CD14-positive monocyte (primary cell): ENCODE measurements at regions not wholly inside any gene's neighbourhood (a gene's known extent, or its start where the extent isn't known, plus 50 kb on each side); places are given as distances from the start of the nearest gene placed in this dataset.

Experiments used
- DNase-seq, 3 donors: peaks; one replicate each; pipeline ENCODE4 v3.0.0-alpha.2; 2011 to 2022
- H2AFZ ChIP-seq: 2 replicates; pipeline ENCODE4 v1.6.0; 2012; ENCODE audit warnings: mild to moderate bottlenecking, low read depth, low read length, inconsistent platforms; ENCODE audit not compliant: insufficient read depth, poor library complexity, severe bottlenecking
- H3K27ac ChIP-seq, 2 donors: 1 replicate in 1 of 2; 2 replicates in 1 of 2; pipeline ENCODE4 v1.5.1; 2012 to 2013; ENCODE audit warnings: low read length in 2 of 2, control low read depth in 1 of 2, inconsistent platforms in 1 of 2, low read depth in 1 of 2, mild to moderate bottlenecking in 1 of 2
- H3K27me3 ChIP-seq, 2 donors: one replicate each; pipeline versions ENCODE4 v1.6.0 to v1.6.1; 2011 to 2013; ENCODE audit warnings: low read length in 2 of 2; ENCODE audit not compliant: control insufficient read depth in 2 of 2, insufficient read depth in 2 of 2
- H3K36me3 ChIP-seq, 2 donors: replicated peaks in 1 of 2; 1 replicate in 1 of 2; 2 replicates in 1 of 2; pipeline versions ENCODE4 v1.5.1 to v1.6.1; 2012 to 2013; ENCODE audit warnings: low read length in 2 of 2, control low read depth in 1 of 2, inconsistent platforms in 1 of 2, mild to moderate bottlenecking in 1 of 2; ENCODE audit not compliant: insufficient read depth in 2 of 2, control insufficient read depth in 1 of 2
- H3K4me1 ChIP-seq, 2 donors: 1 replicate in 1 of 2; 2 replicates in 1 of 2; pipeline versions ENCODE4 v1.5.1 to v1.6.1; 2012 to 2013; ENCODE audit warnings: low read length in 2 of 2, control low read depth in 1 of 2, inconsistent platforms in 1 of 2, mild to moderate bottlenecking in 1 of 2, moderate library complexity in 1 of 2; ENCODE audit not compliant: insufficient read depth in 2 of 2, control insufficient read depth in 1 of 2
- H3K4me2 ChIP-seq: replicated peaks from 2 replicates; pipeline ENCODE3; 2012; ENCODE audit warnings: low read length, moderate library complexity, mild to moderate bottlenecking; ENCODE audit not compliant: poor library complexity, severe bottlenecking; ENCODE audit errors: extremely low read depth
- H3K4me3 ChIP-seq, 3 experiments: fragments of 200-600 bp in 1 of 3; sonication (generic) in 1 of 3; replicated peaks in 1 of 3; 1 replicate in 2 of 3; 2 replicates in 1 of 3; pipeline ENCODE4 v1.5.1; 2011 to 2013; ENCODE audit warnings: low read length in 3 of 3, mild to moderate bottlenecking in 3 of 3, control low read depth in 2 of 3, low read depth in 2 of 3, inconsistent platforms in 1 of 3, moderate library complexity in 1 of 3
- H3K79me2 ChIP-seq: 2 replicates; pipeline ENCODE4 v1.6.0; 2012; ENCODE audit warnings: mild to moderate bottlenecking, control low read depth, inconsistent platforms, low read length, moderate library complexity; ENCODE audit not compliant: insufficient read depth
- H3K9ac ChIP-seq: 2 replicates; pipeline ENCODE4 v1.6.0; 2017; ENCODE audit warnings: low read length, mild to moderate bottlenecking; ENCODE audit not compliant: insufficient read depth, poor library complexity, severe bottlenecking
- H3K9me3 ChIP-seq, 2 donors: replicated peaks in 1 of 2; 1 replicate in 1 of 2; 2 replicates in 1 of 2; pipeline versions ENCODE4 v1.5.1 to v1.6.1; 2012 to 2013; ENCODE audit warnings: low read length in 2 of 2, control low read depth in 1 of 2; ENCODE audit not compliant: control insufficient read depth in 1 of 2, insufficient read depth in 1 of 2
- H4K20me1 ChIP-seq: 2 replicates; pipeline ENCODE4 v1.6.0; 2012; ENCODE audit warnings: mild to moderate bottlenecking, low read length, control low read depth, moderate library complexity; ENCODE audit not compliant: insufficient read depth
- H3K27ac Mint-ChIP-seq, 7 donors: one replicate each; pipeline ENCODE4 v1.8.0; 2020; ENCODE audit warnings: mild to moderate bottlenecking in 7 of 7, mixed read lengths in 7 of 7, moderate library complexity in 6 of 7, inconsistent platforms in 2 of 7
- H3K27me3 Mint-ChIP-seq, 3 donors: one replicate each; pipeline ENCODE4 v1.8.0; 2021 to 2022; ENCODE audit warnings: low read depth in 3 of 3, mild to moderate bottlenecking in 3 of 3, mixed read lengths in 3 of 3, moderate library complexity in 3 of 3, inconsistent platforms in 1 of 3
- H3K36me3 Mint-ChIP-seq, 2 donors: one replicate each; pipeline ENCODE4 v1.8.0; 2020; ENCODE audit warnings: mixed read lengths in 2 of 2, inconsistent platforms in 1 of 2, mild to moderate bottlenecking in 1 of 2
- H3K4me1 Mint-ChIP-seq: one replicate; pipeline ENCODE4 v1.8.0; 2020; ENCODE audit warnings: mild to moderate bottlenecking, mixed read lengths
- H3K4me3 Mint-ChIP-seq, 2 donors: one replicate each; pipeline ENCODE4 v1.8.0; 2020; ENCODE audit warnings: mild to moderate bottlenecking in 2 of 2, mixed read lengths in 2 of 2, moderate library complexity in 1 of 2
- H3K9me3 Mint-ChIP-seq, 7 donors: one replicate each; pipeline ENCODE4 v1.8.0; 2020 to 2022; ENCODE audit warnings: mixed read lengths in 7 of 7, mild to moderate bottlenecking in 6 of 7, moderate library complexity in 6 of 7, inconsistent platforms in 2 of 7
- CTCF ChIP-seq: fragments of 200-600 bp; IDR thresholded peaks from one replicate; pipeline ENCODE4 v1.8.0; 2022; ENCODE audit warnings: antibody characterized with exemption, mild to moderate bottlenecking
- WGBS: methylation state at CpG from one replicate; pipeline ENCODE4 v1.1.5; 2013; ENCODE audit warnings: missing lambda C conversion rate; ENCODE audit not compliant: insufficient coverage; 5-methylcytosine and 5-hydroxymethylcytosine counted together
- intact Hi-C, 2 donors: fragments of 100-400 bp; cut with micrococcal nuclease; formaldehyde crosslinking; loops; one replicate each; pipeline versions ENCODE4 v1.15.0 to v1.15.1; 2023

DNA sequence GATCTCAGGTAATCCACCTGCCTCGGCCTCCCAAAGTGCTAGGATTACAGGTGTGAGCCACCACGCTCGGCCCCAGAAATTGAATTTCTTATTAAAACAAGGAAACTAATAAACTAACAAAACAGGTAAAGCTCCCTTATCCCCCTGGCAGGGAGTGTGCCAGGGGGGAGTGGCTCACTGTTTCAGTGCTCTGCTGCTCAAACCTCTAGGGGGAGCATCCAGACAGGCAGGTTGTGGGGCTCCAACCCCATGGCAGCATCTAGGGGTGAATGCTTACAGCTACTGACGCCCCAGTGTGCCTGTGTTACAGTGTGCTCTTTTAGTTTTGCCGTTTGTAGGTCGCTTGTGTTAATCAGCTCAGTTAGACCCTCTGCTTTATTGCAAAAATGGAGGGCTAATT, 605.0 kb downstream of the GABRG1 start:
- Histone ChIP-seq H3K4me1 (no peaks in the 10 kb centered on the region), H4K20me1 (no peaks in the 10 kb centered on the region), H3K79me2 (no peaks in the 10 kb centered on the region), H3K9ac (no peak overlapping the region), H3K36me3 (no peaks in the 10 kb centered on the region), H3K4me2 (no peak overlapping the region), H3K9me3 (peaks cover 0 to 8% of the 10 kb centered on the region in 2 donors), H3K27ac (no peak overlapping the region), H2AFZ (no peak overlapping the region), H3K4me3 (no peak overlapping the region), H3K27me3 (no peaks in the 10 kb centered on the region)
- DNase-seq = no peak
- Mint-ChIP-seq H3K27me3 (no peaks in the 10 kb centered on the region), H3K27ac (no peak overlapping the region), H3K9me3 (peaks cover 2 to 9% (median 5%) of the 10 kb centered on the region in 7 donors), H3K4me1 (no peaks in the 10 kb centered on the region), H3K36me3 (no peaks in the 10 kb centered on the region), H3K4me3 (no peak overlapping the region)
- intact Hi-C loops = no loop called here
- TF ChIP-seq CTCF = no peak
- WGBS = 81% methylated on average over 3 of the region's 6 CpGs

DNA sequence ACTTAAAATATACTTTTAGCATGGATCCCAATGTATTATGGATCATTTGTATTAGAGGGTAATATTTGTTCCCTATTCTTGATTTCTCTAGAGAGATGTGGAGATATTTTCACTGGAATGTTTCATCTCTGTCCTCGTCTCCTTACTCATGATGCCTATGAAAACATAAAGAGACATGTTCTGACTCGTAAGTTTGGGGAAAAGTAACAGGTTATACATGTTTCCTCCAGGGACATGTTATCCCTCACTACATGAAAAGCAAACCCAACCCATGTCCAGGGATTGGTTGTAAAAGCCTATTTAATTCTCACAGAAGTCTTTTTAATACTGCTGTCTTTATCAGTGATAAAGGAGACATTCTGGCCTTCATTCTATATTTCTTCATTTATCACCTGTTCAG, 621.4 kb downstream of the GABRG1 start:
- Mint-ChIP-seq H3K4me1 (no peaks in the 10 kb centered on the region), H3K27ac (no peak overlapping the region), H3K9me3 (peaks cover 0 to 2% (median 0%) of the 10 kb centered on the region in 7 donors), H3K4me3 (no peak overlapping the region), H3K27me3 (no peaks in the 10 kb centered on the region), H3K36me3 (no peaks in the 10 kb centered on the region)
- Histone ChIP-seq H3K9ac (no peak overlapping the region), H3K79me2 (no peaks in the 10 kb centered on the region), H3K4me2 (no peak overlapping the region), H3K9me3 (no peaks in the 10 kb centered on the region), H3K36me3 (no peaks in the 10 kb centered on the region), H4K20me1 (no peaks in the 10 kb centered on the region), H3K4me1 (no peaks in the 10 kb centered on the region), H3K27ac (no peak overlapping the region), H2AFZ (no peak overlapping the region), H3K4me3 (no peak overlapping the region), H3K27me3 (no peaks in the 10 kb centered on the region)
- DNase-seq = no peak
- no CpG with 5 or more reads among the region's 2 CpGs for WGBS
- intact Hi-C loops = no loop called here
- no peak for TF ChIP-seq CTCF
